Neuronal stem cell (in vitro differentiated cells): ENCODE measurements at regions not wholly inside any gene's neighbourhood (a gene's known extent, or its start where the extent isn't known, plus 50 kb on each side); places are given as distances from the start of the nearest gene placed in this dataset.

ENCODE experiments used
- DNase-seq: peaks from one replicate; pipeline ENCODE4 v3.0.0-alpha.2; 2013; ENCODE audit warnings: low spot score
- H2AFZ ChIP-seq: one replicate; pipeline ENCODE4 v1.6.1; 2013; ENCODE audit warnings: mild to moderate bottlenecking, low read length, inconsistent platforms
- H2AK5ac ChIP-seq: 2 replicates; pipeline ENCODE4 v1.6.1; 2013; ENCODE audit warnings: low read depth, mild to moderate bottlenecking, inconsistent platforms, low read length, moderate library complexity, mixed read lengths
- H2BK120ac ChIP-seq: 2 replicates; pipeline ENCODE4 v1.6.1; 2013; ENCODE audit warnings: low read depth, mild to moderate bottlenecking, inconsistent platforms, low read length, moderate library complexity, mixed read lengths
- H2BK12ac ChIP-seq: one replicate; pipeline ENCODE4 v1.6.1; 2013; ENCODE audit warnings: low read length, inconsistent platforms
- H2BK15ac ChIP-seq: 2 replicates; pipeline ENCODE4 v1.6.1; 2013; ENCODE audit warnings: mild to moderate bottlenecking, low read length, inconsistent platforms, mixed read lengths
- H2BK5ac ChIP-seq: one replicate; pipeline ENCODE4 v1.6.1; 2013; ENCODE audit warnings: inconsistent platforms, mild to moderate bottlenecking, low read length, moderate library complexity
- H3K14ac ChIP-seq: one replicate; pipeline ENCODE4 v1.6.1; 2013; ENCODE audit warnings: low read length, inconsistent platforms
- H3K18ac ChIP-seq: 2 replicates; pipeline ENCODE4 v1.6.1; 2013; ENCODE audit warnings: low read length, inconsistent platforms
- H3K23ac ChIP-seq: 2 replicates; pipeline ENCODE4 v1.6.1; 2013; ENCODE audit warnings: low read depth, mild to moderate bottlenecking, mixed read lengths, low read length, inconsistent platforms; ENCODE audit not compliant: poor library complexity
- H3K27ac ChIP-seq: replicated peaks from 3 replicates; pipeline ENCODE4 v1.5.1; 2013; ENCODE audit warnings: low read length, inconsistent platforms
- H3K27me3 ChIP-seq, 3 experiments: 2 replicates each; pipeline ENCODE4 v1.6.1; 2013; ENCODE audit warnings: low read length in 3 of 3, mild to moderate bottlenecking in 2 of 3, inconsistent platforms in 1 of 3, low read depth in 1 of 3, mixed read lengths in 1 of 3, moderate library complexity in 1 of 3; ENCODE audit not compliant: control insufficient read depth in 3 of 3, insufficient read depth in 3 of 3
- H3K36me3 ChIP-seq, 2 donors: replicated peaks in 1 of 2; 2 replicates each; pipeline ENCODE4 v1.6.1; 2013; ENCODE audit warnings: low read length in 2 of 2; ENCODE audit not compliant: control insufficient read depth in 2 of 2, insufficient read depth in 2 of 2
- H3K4ac ChIP-seq: 2 replicates; pipeline ENCODE4 v1.6.1; 2013; ENCODE audit warnings: inconsistent platforms, mild to moderate bottlenecking, low read length, moderate library complexity
- H3K4me1 ChIP-seq, 2 donors: 1 replicate in 1 of 2; 2 replicates in 1 of 2; pipeline ENCODE4 v1.6.1; 2013; ENCODE audit warnings: low read length in 2 of 2, low read depth in 1 of 2; ENCODE audit not compliant: control insufficient read depth in 2 of 2, insufficient read depth in 1 of 2
- H3K4me2 ChIP-seq: one replicate; pipeline ENCODE4 v1.6.1; 2013; ENCODE audit warnings: mild to moderate bottlenecking, low read length, inconsistent platforms; ENCODE audit not compliant: insufficient read depth, poor library complexity, severe bottlenecking
- H3K4me3 ChIP-seq, 2 donors: 2 replicates each; pipeline ENCODE4 v1.5.1; 2013; ENCODE audit warnings: low read length in 2 of 2, mild to moderate bottlenecking in 2 of 2, inconsistent platforms in 1 of 2, moderate library complexity in 1 of 2
- H3K79me1 ChIP-seq: one replicate; pipeline ENCODE4 v1.6.1; 2013; ENCODE audit warnings: low read depth, mild to moderate bottlenecking, inconsistent platforms, low read length, moderate library complexity
- H3K9ac ChIP-seq: one replicate; pipeline ENCODE4 v1.6.1; 2013; ENCODE audit warnings: mild to moderate bottlenecking, low read depth, low read length, inconsistent platforms; ENCODE audit not compliant: poor library complexity
- H3K9me3 ChIP-seq, 2 donors: replicated peaks in 1 of 2; 2 replicates each; pipeline versions ENCODE3 to v1.6.1; 2013; ENCODE audit warnings: low read length in 2 of 2, mild to moderate bottlenecking in 2 of 2, inconsistent platforms in 1 of 2, low read depth in 1 of 2, mixed read lengths in 1 of 2, moderate library complexity in 1 of 2; ENCODE audit not compliant: control insufficient read depth in 2 of 2, insufficient read depth in 1 of 2
- H4K8ac ChIP-seq: one replicate; pipeline ENCODE4 v1.6.1; 2013; ENCODE audit warnings: low read depth, mild to moderate bottlenecking, inconsistent platforms, low read length, moderate library complexity
- H4K91ac ChIP-seq: one replicate; pipeline ENCODE4 v1.6.1; 2013; ENCODE audit warnings: low read length, low read depth, mild to moderate bottlenecking, inconsistent platforms; ENCODE audit not compliant: poor library complexity
- WGBS, 2 donors: extraction: QIAGEN DNeasy Blood & Tissue Kit; methylation state at CpG; one replicate each; pipeline ENCODE4 v1.1.7; 2013; ENCODE audit warnings: missing lambda C conversion rate in 2 of 2, mixed read lengths in 1 of 2; ENCODE audit not compliant: insufficient read length in 2 of 2, insufficient replicate concordance in 1 of 2; ENCODE audit errors: extremely low coverage in 2 of 2; 5-methylcytosine and 5-hydroxymethylcytosine counted together

DNA sequence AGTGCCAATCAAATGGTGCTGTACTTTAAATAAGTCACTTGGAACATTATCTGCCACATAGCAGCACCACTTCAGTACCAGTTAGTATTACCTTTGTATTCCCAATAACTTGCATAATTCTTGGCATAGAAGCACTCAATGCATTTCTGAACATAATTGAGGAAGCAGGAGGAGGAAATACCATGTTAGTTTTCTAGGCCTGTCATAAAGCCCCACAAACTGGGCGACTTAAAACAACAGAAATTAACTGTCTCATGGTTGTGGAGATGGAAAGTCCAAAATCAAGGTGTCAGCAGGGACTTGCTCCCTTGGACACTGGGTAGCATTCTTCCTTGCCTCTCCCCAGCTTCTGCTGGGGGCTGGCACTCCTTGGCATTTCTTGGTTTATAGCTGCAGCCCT is 296.2 kb downstream of the HS3ST1 start:
- H2AFZ ChIP-seq, result no peak overlapping the region

DNA sequence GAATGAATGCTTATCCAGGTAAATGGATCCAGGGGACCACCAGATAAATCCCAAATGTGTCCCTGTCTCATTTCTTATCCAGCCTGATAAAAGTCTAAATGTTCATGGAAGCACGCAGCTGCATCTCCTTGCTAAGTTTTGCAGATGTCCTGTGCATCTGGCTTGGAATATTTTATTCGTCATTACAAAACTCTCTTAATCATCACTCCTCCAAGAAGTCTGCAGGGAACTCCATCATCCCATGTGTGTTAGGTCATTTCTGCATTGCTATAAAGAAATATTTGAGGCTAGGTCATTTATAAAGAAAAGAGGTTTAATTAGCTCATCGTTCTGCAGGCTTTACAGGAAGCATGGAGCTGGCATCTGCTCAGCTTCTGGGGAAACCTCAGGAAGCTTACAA is 297.2 kb downstream of the HS3ST1 start:
- no peak overlapping the region for H2AK5ac ChIP-seq
- no peak overlapping the region for H4K8ac ChIP-seq
- H2BK12ac ChIP-seq, result no peak overlapping the region
- H3K23ac ChIP-seq, result no peak overlapping the region
- no peaks in the 10 kb centered on the region for H3K36me3 ChIP-seq
- no peak overlapping the region for H3K4me3 ChIP-seq
- no peaks in the 10 kb centered on the region for H3K79me1 ChIP-seq
- no peak overlapping the region for H3K4me2 ChIP-seq
- no peak for DNase-seq
- no peak overlapping the region for H3K14ac ChIP-seq
- no peak overlapping the region for H3K4ac ChIP-seq
- no peak overlapping the region for H2BK120ac ChIP-seq
- no peak overlapping the region for H4K91ac ChIP-seq
- no peak overlapping the region for H2BK15ac ChIP-seq
- H3K4me1 ChIP-seq, result no peaks in the 10 kb centered on the region
- no peak overlapping the region for H2AFZ ChIP-seq
- no peaks in the 10 kb centered on the region for H3K27me3 ChIP-seq
- H3K27ac ChIP-seq, result no peak overlapping the region
- WGBS, 2 donors, result no CpG with 5 or more reads among the region's 3 CpGs
- no peak overlapping the region for H2BK5ac ChIP-seq
- no peak overlapping the region for H3K18ac ChIP-seq
- no peaks in the 10 kb centered on the region for H3K9me3 ChIP-seq
- H3K9ac ChIP-seq, result no peak overlapping the region

More for the DNA sequence above, 296.2 kb downstream of the HS3ST1 start:
- Histone ChIP-seq H4K8ac (no peak overlapping the region), H2AK5ac (no peak overlapping the region), H3K9me3 (no peaks in the 10 kb centered on the region), H2BK5ac (no peak overlapping the region), H3K14ac (no peak overlapping the region), H3K27ac (no peak overlapping the region), H3K79me1 (no peaks in the 10 kb centered on the region), H3K4me1 (no peaks in the 10 kb centered on the region), H3K4me2 (no peak overlapping the region), H3K4ac (no peak overlapping the region), H2BK15ac (no peak overlapping the region), H2BK12ac (no peak overlapping the region), H4K91ac (no peak overlapping the region), H3K18ac (no peak overlapping the region), H3K9ac (no peak overlapping the region), H2BK120ac (no peak overlapping the region), H3K23ac (no peak overlapping the region), H3K4me3 (no peak overlapping the region), H3K27me3 (no peaks in the 10 kb centered on the region), H3K36me3 (no peaks in the 10 kb centered on the region)
- WGBS, 2 donors, result no CpG with 5 or more reads among the region's 1 CpG
- DNase-seq, result no peak

DNA sequence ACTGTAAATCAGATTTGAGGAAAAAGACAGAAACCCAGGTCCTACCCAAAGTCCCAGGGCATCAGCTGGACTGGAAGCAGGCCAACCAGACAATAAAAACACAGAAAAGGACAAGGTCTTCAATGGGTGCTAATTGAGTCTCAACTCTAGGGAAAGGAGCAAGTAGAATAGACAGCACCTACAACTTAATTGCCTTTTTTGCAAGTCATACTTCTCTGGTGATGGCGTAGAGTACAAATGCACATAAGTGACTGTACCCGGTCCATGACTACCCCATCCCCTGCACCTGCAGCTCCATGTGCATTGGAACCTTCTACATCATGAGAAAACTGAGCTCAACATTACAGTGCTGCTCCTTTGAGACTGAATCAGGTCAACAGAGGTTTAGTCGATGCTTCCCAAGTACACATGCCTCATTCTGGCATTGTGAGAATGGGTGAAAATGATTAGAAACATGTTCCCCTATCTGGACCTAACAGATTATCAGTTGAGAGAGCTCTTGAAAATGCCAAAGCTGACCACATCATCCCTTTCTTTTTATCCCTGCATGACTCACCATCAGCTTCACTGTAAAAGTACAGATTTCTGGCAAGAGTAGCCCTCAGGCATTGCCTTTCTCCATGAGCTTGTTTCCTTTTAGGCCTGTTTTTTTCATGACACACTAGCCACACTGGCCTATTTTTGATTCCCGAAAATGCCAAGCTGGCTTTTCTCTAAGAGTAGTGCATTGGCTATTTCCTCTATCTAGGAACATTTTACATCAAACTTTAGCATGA is 298.3 kb downstream of the HS3ST1 start:
- Histone ChIP-seq H3K27ac (no peak overlapping the region), H2BK5ac (no peak overlapping the region), H2BK120ac (no peak overlapping the region), H3K9me3 (no peaks in the 10 kb centered on the region), H3K36me3 (no peaks in the 10 kb centered on the region), H3K79me1 (no peaks in the 10 kb centered on the region), H3K4me2 (no peak overlapping the region), H2BK15ac (no peak overlapping the region), H3K4ac (no peak overlapping the region), H3K23ac (no peak overlapping the region), H3K9ac (no peak overlapping the region), H3K18ac (no peak overlapping the region), H2BK12ac (no peak overlapping the region), H3K14ac (no peak overlapping the region), H4K91ac (no peak overlapping the region), H2AFZ (no peak overlapping the region), H3K4me3 (no peak overlapping the region), H3K27me3 (no peaks in the 10 kb centered on the region), H3K4me1 (no peaks in the 10 kb centered on the region), H4K8ac (no peak overlapping the region), H2AK5ac (no peak overlapping the region)
- WGBS, 2 donors, result no CpG with 5 or more reads among the region's 4 CpGs
- no peak for DNase-seq

DNA sequence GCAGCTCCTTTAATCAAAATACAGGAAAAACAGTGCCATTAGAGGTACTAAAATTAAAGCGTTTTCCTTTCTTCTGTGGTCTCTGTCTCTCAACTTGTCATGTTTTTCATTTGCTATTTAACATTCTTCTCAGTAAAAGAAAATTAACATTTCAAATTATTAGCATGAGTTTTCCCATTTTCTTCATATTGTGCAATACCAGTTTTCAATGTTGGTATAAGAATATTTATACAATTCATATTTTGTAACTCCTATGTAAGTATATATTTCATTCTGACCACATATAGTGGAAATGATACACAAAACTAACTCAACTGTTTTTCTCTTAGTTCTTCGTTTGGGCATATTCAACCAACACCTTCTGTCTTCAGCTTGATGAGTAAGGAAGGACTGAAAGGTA is 308.3 kb downstream of the HS3ST1 start:
- H3K36me3 ChIP-seq, result no peaks in the 10 kb centered on the region
- H2BK120ac ChIP-seq, result no peak overlapping the region
- H2BK12ac ChIP-seq, result no peak overlapping the region
- H3K18ac ChIP-seq, result no peak overlapping the region
- no peak overlapping the region for H3K4me3 ChIP-seq
- no peak overlapping the region for H2AK5ac ChIP-seq
- H3K4me1 ChIP-seq, result no peaks in the 10 kb centered on the region
- no CpG with 5 or more reads among the region's 2 CpGs for WGBS, 2 donors
- no peak overlapping the region for H3K9ac ChIP-seq
- H4K91ac ChIP-seq, result no peak overlapping the region
- H3K4ac ChIP-seq, result no peak overlapping the region
- H3K79me1 ChIP-seq, result no peaks in the 10 kb centered on the region
- H3K9me3 ChIP-seq, result no peaks in the 10 kb centered on the region
- H4K8ac ChIP-seq, result no peak overlapping the region
- H3K23ac ChIP-seq, result no peak overlapping the region
- H3K27ac ChIP-seq, result no peak overlapping the region
- no peak overlapping the region for H2BK15ac ChIP-seq
- no peak overlapping the region for H2BK5ac ChIP-seq
- H3K14ac ChIP-seq, result no peak overlapping the region
- no peak for DNase-seq
- H3K4me2 ChIP-seq, result no peak overlapping the region
- H2AFZ ChIP-seq, result no peak overlapping the region
- H3K27me3 ChIP-seq, result no peaks in the 10 kb centered on the region
